Choroid plexus epithelial cell (primary cell): ENCODE measurements at regions not wholly inside any gene's neighbourhood (a gene's known extent, or its start where the extent isn't known, plus 50 kb on each side); places are given as distances from the start of the nearest gene placed in this dataset.

Experiments
- DNase-seq: peaks from one replicate; pipeline ENCODE4 v3.0.0-alpha.2; 2010; ENCODE audit warnings: low read depth
- H3K4me3 ChIP-seq: 2 replicates; pipeline ENCODE4 v1.5.1; 2011; ENCODE audit warnings: low read depth, mild to moderate bottlenecking, control low read depth, low read length, moderate library complexity
- TF ChIP-seq, protein P1 (sequence below): conservative IDR thresholded peaks from 2 replicates; pipeline ENCODE4 v1.5.1; 2011; ENCODE audit warnings: low read depth, mild to moderate bottlenecking, control low read depth, inconsistent platforms, low read length, moderate library complexity

DNA sequence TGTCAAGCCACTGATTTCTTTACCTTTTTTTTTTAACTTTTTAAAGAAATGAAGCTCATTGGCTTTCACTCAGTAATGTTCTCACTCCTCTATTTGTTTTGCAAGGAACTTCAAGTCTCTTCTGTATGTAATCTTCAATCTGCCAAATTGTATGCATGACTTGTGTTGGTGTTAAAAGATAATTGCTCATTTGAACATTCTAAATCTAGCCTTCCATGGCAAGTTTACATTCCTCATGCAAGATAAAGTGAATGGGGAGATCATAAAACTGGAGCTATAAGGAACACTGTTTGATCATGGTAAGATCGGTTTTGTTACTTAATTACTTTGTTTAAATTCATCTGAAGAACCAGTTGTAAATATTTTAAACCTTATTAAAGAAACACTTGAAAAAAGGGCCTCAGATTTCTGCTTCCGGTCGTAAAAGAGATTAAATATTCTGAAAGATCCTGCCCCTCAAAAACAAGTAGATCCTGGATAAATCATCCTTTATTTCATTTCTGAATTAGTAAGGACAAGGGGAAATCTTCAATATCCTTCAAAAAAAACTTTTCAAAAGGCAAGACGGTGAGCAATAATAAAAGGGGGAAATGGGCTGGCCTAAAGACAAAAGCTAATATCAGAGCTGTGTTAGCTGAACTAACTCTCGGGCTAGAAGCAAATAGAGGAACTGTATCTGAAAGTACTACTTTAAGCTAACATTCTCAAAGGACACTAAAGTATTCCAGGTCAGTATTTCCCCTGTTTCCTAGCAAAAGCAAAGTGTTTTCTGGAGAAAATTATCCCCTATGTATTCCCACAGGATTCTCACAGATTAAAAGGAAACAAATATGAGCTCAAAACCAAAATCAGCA lies 107.0 kb upstream of the ATP11B start:
- TF ChIP-seq, protein P1, sequence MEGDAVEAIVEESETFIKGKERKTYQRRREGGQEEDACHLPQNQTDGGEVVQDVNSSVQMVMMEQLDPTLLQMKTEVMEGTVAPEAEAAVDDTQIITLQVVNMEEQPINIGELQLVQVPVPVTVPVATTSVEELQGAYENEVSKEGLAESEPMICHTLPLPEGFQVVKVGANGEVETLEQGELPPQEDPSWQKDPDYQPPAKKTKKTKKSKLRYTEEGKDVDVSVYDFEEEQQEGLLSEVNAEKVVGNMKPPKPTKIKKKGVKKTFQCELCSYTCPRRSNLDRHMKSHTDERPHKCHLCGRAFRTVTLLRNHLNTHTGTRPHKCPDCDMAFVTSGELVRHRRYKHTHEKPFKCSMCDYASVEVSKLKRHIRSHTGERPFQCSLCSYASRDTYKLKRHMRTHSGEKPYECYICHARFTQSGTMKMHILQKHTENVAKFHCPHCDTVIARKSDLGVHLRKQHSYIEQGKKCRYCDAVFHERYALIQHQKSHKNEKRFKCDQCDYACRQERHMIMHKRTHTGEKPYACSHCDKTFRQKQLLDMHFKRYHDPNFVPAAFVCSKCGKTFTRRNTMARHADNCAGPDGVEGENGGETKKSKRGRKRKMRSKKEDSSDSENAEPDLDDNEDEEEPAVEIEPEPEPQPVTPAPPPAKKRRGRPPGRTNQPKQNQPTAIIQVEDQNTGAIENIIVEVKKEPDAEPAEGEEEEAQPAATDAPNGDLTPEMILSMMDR, result no peak
- H3K4me3 ChIP-seq, result no peak overlapping the region
- DNase-seq, result no peak

DNA sequence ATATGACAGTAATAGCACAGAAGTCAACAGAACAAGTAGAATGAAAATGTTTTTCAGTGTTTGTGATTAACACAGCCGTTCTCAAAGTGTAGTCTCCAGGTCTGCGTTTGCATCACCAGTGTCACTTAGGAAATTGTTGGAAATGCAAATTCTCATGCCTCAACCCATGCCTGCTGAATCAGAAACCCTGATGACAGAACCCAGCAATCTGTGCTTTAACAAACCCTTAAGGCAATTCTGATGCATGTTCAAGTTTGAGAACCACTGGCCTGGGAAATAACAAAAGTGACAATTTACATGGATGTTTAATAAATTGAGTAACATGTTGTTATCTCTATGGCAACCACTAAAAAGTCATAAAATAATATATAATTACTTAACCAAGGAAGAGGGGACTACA lies 103.1 kb upstream of the ATP11B start:
- H3K4me3 ChIP-seq, result no peak overlapping the region
- TF ChIP-seq, protein P1, result no peak
- no peak for DNase-seq

DNA sequence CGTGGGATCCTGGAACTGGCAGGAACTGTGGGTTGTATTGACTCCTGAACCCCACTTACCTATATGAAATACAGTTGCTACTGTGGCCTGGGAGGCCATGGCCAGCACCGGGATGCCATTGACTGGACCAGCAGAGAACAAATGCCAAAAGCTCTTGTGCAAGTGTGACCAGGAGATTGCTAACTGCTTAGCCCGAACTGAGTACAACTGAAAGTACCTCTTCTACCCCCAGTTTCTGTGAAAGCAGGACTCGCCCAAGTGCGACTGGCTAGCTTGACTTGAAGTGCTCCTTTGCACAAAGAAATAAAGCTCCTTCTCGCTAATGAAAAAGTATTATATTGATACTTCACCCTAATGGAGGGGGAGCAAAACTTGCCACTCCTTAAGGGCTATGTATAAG lies 101.3 kb upstream of the ATP11B start:
- TF ChIP-seq, protein P1, result no peak
- H3K4me3 ChIP-seq, result no peak overlapping the region
- no peak for DNase-seq

DNA sequence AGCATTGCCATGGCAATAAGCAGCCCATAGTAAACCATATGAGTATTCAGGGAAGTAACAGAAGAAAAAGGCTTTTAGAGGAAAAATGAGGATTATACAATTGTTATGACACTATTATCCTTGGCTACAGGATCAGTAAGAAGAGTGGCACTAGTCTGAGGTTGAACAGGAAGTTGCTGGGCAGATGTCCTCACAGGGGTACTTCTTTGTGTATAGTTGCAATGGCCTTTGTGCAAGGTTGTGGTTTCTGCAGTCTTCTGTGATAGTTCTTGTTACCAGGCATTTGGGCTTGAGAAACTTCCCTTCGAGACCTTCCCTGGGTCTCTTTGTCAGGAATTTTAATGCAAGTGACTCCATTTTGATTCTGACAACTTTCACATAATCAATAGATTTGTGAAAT lies 100.6 kb upstream of the ATP11B start:
- TF ChIP-seq, protein P1, result no peak
- no peak for DNase-seq
- H3K4me3 ChIP-seq, result no peak overlapping the region

DNA sequence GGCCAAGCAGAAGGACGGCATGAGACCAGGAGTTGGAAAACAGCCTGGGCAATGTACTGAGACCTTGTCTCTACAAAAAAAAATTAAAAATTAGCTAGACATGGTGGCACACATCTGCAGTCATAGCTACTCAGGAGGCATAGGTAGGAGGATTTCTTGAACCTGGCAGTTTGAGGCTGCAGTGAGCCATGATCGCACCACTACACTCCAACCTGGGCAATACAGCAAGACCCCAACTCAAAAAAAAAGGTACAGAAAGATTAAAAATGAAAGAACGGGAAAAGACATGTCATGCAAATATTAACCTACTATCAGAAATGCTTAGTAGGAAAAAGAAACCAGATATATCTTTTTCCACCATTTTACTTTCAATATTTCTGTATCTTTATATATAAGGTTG lies 99.6 kb upstream of the ATP11B start:
- TF ChIP-seq, protein P1, result no peak
- no peak for DNase-seq
- no peak overlapping the region for H3K4me3 ChIP-seq

DNA sequence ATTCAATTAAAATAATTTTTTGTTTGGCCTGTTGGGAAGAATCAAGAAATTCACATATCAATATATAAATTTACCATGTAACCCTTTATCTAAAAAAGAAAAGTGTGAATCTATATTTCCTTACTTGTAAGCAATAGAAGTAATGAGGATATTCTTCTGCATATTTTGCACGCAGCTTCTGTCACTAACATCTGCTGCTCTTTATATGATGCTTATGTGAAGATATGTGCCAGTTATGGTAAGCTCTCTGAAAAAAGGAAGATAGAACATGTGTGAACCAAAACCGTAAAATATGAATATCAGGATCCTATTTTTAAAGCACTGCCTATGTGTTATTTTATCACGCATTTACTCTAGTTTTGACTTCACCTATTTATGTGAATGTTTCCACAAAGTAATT lies 96.4 kb upstream of the ATP11B start:
- no peak overlapping the region for H3K4me3 ChIP-seq

More for the DNA sequence above, 96.4 kb upstream of the ATP11B start:
- TF ChIP-seq, protein P1, result no peak
- no peak for DNase-seq
